Activated T-cell treated with anti-CD3 and anti-CD28 coated beads, Interleukin-2, amount 50 U/mL, for 72 hours (primary cell): ENCODE measurements at regions not wholly inside any gene's neighbourhood (a gene's known extent, or its start where the extent isn't known, plus 50 kb on each side); places are given as distances from the start of the nearest gene placed in this dataset.

Experiments
- ATAC-seq, 2 donors: fragments of 150-1000 bp; cut with Tn5 transposase; replicated peaks in 1 of 2; 2 replicates each; pipeline ENCODE4 v1.10.0; 2021; ENCODE audit warnings: moderate library complexity in 2 of 2, mild to moderate bottlenecking in 1 of 2
- DNase-seq, 2 donors: peaks; one replicate each; pipeline ENCODE4 v3.0.0; 2021 to 2022; ENCODE audit warnings: mixed read lengths in 1 of 2
- H3K27ac Mint-ChIP-seq: one replicate; pipeline ENCODE4 v1.8.0; 2022; ENCODE audit warnings: mild to moderate bottlenecking, moderate library complexity, mixed read lengths
- H3K27me3 Mint-ChIP-seq: one replicate; pipeline ENCODE4 v1.8.0; 2022; ENCODE audit warnings: low read depth, mixed read lengths
- H3K36me3 Mint-ChIP-seq, 2 donors: one replicate each; pipeline ENCODE4 v1.8.0; 2022; ENCODE audit warnings: mixed read lengths in 2 of 2, mild to moderate bottlenecking in 1 of 2; ENCODE audit not compliant: insufficient read depth in 2 of 2
- H3K4me1 Mint-ChIP-seq: one replicate; pipeline ENCODE4 v1.8.0; 2022; ENCODE audit warnings: low read depth, mixed read lengths
- H3K4me3 Mint-ChIP-seq, 2 donors: one replicate each; pipeline ENCODE4 v1.8.0; 2022; ENCODE audit warnings: mild to moderate bottlenecking in 2 of 2, mixed read lengths in 2 of 2, moderate library complexity in 2 of 2
- H3K9me3 Mint-ChIP-seq, 2 donors: one replicate each; pipeline ENCODE4 v1.8.0; 2022; ENCODE audit warnings: mixed read lengths in 2 of 2

- no peaks in the 10 kb centered on the region for H3K36me3 Mint-ChIP-seq
- DNase-seq: no peak
- no peak for ATAC-seq
- no peaks in the 10 kb centered on the region for H3K9me3 Mint-ChIP-seq
- H3K27me3 Mint-ChIP-seq: no peaks in the 10 kb centered on the region
- no peak overlapping the region for H3K4me3 Mint-ChIP-seq
- H3K4me1 Mint-ChIP-seq: no peaks in the 10 kb centered on the region
- no peak overlapping the region for H3K27ac Mint-ChIP-seq
Observed at GRCh38 chr2:71932037-71932779, 215.5 kb downstream of the CYP26B1 start.

- Mint-ChIP-seq H3K9me3 (no peaks in the 10 kb centered on the region), H3K4me1 (no peaks in the 10 kb centered on the region), H3K36me3 (no peaks in the 10 kb centered on the region), H3K27me3 (no peaks in the 10 kb centered on the region), H3K4me3 (no peak overlapping the region), H3K27ac (no peak overlapping the region)
- ATAC-seq: no peak
- DNase-seq: no peak
Observed at GRCh38 chr2:71930049-71930681, 217.5 kb downstream of the CYP26B1 start.

DNA sequence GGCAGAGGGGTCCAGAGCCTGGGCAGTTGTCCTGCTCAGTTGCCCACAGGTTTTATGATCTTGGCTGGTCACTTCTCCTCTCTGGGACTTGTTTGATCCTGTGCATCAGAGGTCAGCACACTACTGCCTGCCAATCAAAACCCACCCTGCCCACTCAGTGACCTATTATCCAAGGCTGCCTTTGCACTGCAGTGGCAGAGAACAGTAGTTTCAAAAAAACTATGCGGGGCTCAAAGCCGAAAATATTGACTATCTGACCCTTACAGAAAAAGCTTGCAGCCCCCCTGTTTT, 218.2 kb downstream of the CYP26B1 start:
- Mint-ChIP-seq H3K4me1 (no peaks in the 10 kb centered on the region), H3K27ac (no peak overlapping the region), H3K27me3 (no peaks in the 10 kb centered on the region), H3K36me3 (no peaks in the 10 kb centered on the region), H3K9me3 (no peaks in the 10 kb centered on the region), H3K4me3 (no peak overlapping the region)
- DNase-seq (no peak), ATAC-seq (no peak)

- Mint-ChIP-seq H3K27ac (no peak overlapping the region), H3K27me3 (no peaks in the 10 kb centered on the region)
Observed at GRCh38 chr2:71928734-71929481, 218.8 kb downstream of the CYP26B1 start.

DNA sequence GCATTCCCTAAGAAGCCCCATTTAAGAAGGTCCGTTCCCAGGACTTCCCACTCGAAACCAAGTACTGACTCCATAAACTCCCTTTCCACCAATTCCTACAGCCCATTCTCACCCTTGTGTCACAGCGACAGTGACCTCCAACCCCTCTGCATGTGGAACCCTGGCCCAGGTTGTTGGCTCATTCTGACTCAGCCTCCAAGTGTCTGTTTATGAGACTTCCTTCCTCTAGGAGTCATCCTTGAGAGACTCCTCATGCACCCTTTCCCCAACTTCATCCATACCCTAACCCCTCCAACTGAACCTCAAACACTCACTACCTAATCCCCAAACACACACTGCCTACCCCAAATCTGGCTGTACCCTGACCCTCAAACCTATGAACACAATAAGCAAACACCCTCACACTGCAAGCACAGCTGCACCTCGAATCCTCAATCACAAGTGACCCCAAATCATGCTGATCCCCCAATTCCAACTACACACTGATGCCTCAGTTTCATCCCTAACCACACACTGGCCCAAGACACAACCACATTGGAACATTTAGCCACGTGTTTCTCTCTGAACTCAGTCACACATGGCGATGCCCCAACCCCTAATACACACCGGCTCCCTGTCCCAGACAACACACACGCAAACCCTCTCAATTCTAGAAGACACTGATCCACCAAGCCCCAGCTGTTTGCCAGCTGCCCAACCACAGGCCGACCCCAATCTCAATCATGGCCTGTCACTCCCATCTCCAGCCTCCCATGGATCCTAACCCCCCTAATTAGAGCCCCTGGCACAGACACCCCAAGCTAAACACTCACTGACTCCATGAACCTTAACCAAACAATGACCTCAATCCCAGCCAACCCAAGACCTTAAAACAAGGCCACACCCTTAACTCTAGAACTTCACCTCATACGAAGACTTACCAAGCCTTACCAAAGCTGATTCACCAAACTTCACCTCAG, 219.6 kb downstream of the CYP26B1 start:
- DNase-seq (no peak), ATAC-seq (no peak)
- H3K27me3 Mint-ChIP-seq: no peaks in the 10 kb centered on the region
- no peaks in the 10 kb centered on the region for H3K9me3 Mint-ChIP-seq
- no peaks in the 10 kb centered on the region for H3K36me3 Mint-ChIP-seq
- no peak overlapping the region for H3K4me3 Mint-ChIP-seq
- H3K27ac Mint-ChIP-seq: no peak overlapping the region
- no peaks in the 10 kb centered on the region for H3K4me1 Mint-ChIP-seq

More at GRCh38 chr2:71928734-71929481, 218.8 kb downstream of the CYP26B1 start:
- Mint-ChIP-seq H3K4me1 (no peaks in the 10 kb centered on the region), H3K4me3 (no peak overlapping the region), H3K36me3 (no peaks in the 10 kb centered on the region), H3K9me3 (no peaks in the 10 kb centered on the region)
- DNase-seq (no peak), ATAC-seq (no peak)

DNA sequence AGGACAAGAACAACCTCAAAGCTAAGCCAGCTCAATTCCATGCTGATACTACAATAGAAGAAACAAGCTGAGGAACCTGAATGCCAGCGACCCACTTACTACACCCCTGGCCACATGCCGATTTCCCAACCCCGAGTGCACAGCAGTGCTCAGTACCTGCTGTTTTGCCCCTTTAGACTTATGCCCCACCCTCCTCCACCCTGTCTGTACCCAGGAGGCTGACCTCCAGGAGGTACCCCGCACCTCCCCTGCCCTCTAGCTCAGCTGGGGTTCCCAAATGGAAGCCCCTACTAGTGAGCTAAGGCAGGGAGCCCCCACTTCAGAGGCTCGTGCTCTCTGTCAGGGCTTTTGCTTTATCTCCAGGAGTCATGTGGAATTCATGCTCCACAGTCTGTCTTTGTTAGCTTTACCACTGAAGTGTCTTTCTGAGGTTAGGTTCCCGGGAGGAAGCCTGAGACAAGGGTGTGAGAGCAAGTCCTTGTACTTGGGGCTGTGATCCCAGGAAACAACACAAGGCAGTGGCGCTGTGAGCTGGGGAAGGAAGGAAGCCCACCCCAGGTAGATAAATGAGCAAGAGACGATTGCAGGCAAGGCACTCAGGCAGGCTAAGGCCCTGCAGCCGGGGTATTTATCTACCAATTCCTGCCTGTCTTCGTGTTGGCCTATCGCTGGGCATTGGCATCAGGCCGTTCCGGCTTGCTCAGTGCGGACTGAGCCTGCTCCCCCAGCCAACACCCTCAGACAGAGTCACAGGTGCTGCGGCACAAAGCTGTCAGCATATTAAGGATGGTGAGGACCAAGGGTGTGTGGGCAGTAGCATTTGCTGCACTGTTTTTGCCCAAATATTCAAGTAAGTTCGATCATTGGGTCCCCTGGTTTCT, 220.5 kb downstream of the CYP26B1 start:
- ATAC-seq: no peak
- no peak overlapping the region for H3K4me3 Mint-ChIP-seq
- no peaks in the 10 kb centered on the region for H3K4me1 Mint-ChIP-seq
- H3K27me3 Mint-ChIP-seq: no peaks in the 10 kb centered on the region
- H3K36me3 Mint-ChIP-seq: no peaks in the 10 kb centered on the region
- no peaks in the 10 kb centered on the region for H3K9me3 Mint-ChIP-seq
- no peak overlapping the region for H3K27ac Mint-ChIP-seq
- DNase-seq: no peak

GRCh38 chr2:71926089-71926447, 221.6 kb downstream of the CYP26B1 start:
- no peak for ATAC-seq
- H3K36me3 Mint-ChIP-seq: no peaks in the 10 kb centered on the region
- no peak overlapping the region for H3K27ac Mint-ChIP-seq
- no peak overlapping the region for H3K4me3 Mint-ChIP-seq
- H3K27me3 Mint-ChIP-seq: no peaks in the 10 kb centered on the region
- H3K4me1 Mint-ChIP-seq: no peaks in the 10 kb centered on the region
- no peak for DNase-seq
- H3K9me3 Mint-ChIP-seq: no peaks in the 10 kb centered on the region

DNA sequence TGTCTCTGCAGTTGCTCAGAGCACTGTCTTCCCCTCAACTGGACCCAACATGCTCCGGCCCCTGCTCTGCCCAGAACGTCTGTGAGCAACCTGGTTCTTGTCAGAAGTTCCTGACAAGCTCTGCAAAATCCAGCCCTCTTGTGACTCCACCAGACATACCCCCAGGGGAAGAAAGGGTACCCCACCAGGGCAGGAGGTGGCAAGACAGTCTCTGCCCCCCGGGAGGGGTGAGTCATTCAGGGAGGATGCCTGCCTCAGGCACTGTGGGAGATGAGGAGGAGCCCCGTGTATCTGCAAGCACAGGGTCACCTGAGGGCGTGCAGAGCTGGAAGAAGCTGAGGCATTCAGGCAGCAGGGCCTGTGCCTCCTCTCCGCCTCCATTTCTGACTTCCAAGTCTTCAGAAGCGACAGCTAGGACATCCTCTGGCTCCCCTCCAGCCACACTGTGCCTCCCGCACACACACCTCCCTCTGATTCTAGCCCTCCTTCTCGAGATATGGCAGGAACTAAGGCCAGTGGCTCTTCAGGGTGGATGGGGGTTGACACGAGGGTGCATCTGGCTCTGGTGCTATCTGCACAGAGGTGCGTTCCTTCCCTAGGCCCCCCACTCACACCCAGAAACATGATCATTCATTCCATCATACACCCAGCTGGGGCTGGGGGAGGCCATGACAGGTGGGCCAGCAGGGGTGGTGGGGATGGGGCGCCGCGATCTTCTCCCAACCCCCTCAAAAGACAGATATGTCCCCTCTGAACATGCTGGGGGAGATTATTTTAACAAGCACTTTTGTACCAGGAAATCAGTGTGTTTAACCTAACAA, 222.2 kb downstream of the CYP26B1 start:
- DNase-seq (no peak), ATAC-seq (no peak)
- no peak overlapping the region for H3K27ac Mint-ChIP-seq
- no peaks in the 10 kb centered on the region for H3K36me3 Mint-ChIP-seq
- no peak overlapping the region for H3K4me3 Mint-ChIP-seq
- no peaks in the 10 kb centered on the region for H3K4me1 Mint-ChIP-seq
- H3K9me3 Mint-ChIP-seq: no peaks in the 10 kb centered on the region
- H3K27me3 Mint-ChIP-seq: no peaks in the 10 kb centered on the region

DNA sequence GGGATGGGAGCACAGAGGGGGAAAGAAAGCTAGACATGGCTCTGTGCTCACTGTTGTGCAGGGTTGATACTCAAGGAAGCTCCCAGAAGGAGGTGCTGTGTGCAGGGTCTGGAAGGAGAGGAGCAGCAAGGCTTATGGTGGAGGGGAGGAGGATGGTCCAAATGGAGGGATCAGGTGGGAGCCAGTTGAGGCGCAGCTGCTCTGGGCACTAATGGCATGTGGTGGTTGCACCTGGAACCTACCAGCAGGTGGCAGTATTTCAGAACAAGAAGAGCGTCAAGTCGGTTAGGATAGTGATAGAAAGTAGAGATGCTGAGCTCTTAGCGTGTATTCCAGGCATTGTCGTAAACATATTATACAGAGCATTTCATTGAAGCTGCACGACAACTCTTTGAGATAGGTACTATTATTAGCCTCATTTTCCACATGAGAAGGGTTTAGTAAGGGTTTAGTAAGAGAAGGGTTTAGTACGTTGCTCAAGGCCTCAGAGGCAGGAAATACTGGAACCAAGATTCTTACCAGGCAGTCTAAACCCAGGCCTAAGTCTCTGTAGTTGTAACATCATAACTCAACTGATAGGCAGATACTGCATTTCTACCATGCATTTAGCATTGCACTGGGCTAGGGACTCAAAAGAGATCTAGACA, 223.7 kb downstream of the CYP26B1 start:
- H3K36me3 Mint-ChIP-seq: no peaks in the 10 kb centered on the region
- ATAC-seq (peak; percentile 51 to 62), DNase-seq (peak; percentile 44 to 56)
- H3K4me1 Mint-ChIP-seq: no peaks in the 10 kb centered on the region
- H3K9me3 Mint-ChIP-seq: no peaks in the 10 kb centered on the region
- H3K4me3 Mint-ChIP-seq: no peak overlapping the region
- H3K27ac Mint-ChIP-seq: no peak overlapping the region
- no peaks in the 10 kb centered on the region for H3K27me3 Mint-ChIP-seq

- H3K4me3 Mint-ChIP-seq: no peak overlapping the region
- no peak for DNase-seq
- H3K36me3 Mint-ChIP-seq: no peaks in the 10 kb centered on the region
- no peaks in the 10 kb centered on the region for H3K4me1 Mint-ChIP-seq
- no peaks in the 10 kb centered on the region for H3K27me3 Mint-ChIP-seq
- H3K27ac Mint-ChIP-seq: no peak overlapping the region
- H3K9me3 Mint-ChIP-seq: peaks cover 0 to 4% of the 10 kb centered on the region in 2 donors
- no peak for ATAC-seq
Observed at GRCh38 chr2:71923143-71923525, 224.5 kb downstream of the CYP26B1 start.

DNA sequence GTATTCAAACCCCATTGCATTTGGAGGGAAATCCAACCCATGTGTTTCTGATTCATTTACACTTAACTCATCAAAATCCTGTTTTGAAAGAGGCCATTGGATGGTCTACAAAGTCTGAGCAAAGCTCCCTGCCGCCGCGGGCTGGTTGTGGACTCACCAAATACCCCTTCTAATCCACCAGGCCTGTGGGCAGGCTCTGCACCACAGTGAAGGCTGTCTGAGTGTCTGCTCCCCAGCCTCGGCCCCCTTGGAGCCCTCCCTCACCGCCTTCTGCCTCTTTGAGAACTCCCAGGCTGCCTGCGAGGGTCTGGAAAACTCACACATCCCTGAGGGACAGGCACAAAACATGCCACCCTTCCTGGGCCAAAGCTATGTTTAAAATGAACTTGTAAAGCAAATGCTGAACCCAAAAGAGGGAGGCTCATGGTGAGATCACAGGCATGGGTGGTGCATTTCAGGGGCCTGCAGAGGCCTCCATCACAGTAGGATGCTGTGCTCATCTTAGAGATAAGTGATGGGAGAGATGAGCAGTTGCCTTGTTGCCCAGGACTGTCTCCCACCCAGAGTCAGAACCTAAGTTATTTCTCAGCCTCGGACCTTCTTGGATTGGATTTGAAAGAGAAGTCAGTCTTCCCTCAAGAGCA, 225.0 kb downstream of the CYP26B1 start:
- peaks cover 0 to 4% of the 10 kb centered on the region in 2 donors for H3K9me3 Mint-ChIP-seq
- no peaks in the 10 kb centered on the region for H3K36me3 Mint-ChIP-seq
- ATAC-seq (no peak), DNase-seq (no peak)
- no peak overlapping the region for H3K27ac Mint-ChIP-seq
- H3K4me1 Mint-ChIP-seq: no peaks in the 10 kb centered on the region
- peaks cover under 1% of the 10 kb centered on the region for H3K27me3 Mint-ChIP-seq
- no peak overlapping the region for H3K4me3 Mint-ChIP-seq
